WTC11 (cell line): ENCODE measurements at regions not wholly inside any gene's neighbourhood (a gene's known extent, or its start where the extent isn't known, plus 50 kb on each side); places are given as distances from the start of the nearest gene placed in this dataset.

Experiments used
- CDX4 ChIP-seq: fragments of 250-450 bp; sonication (Bioruptor Pico); IDR thresholded peaks from 2 replicates; pipeline ENCODE4 v1.9.0; 2021; ENCODE audit warnings: moderate library complexity, mild to moderate bottlenecking, inconsistent platforms, borderline replicate concordance
- CREB1 ChIP-seq: sonication (generic); formaldehyde crosslinking; IDR thresholded peaks from 2 replicates; pipeline ENCODE4 v1.8.0; 2023; ENCODE audit warnings: mild to moderate bottlenecking, missing genetic modification reagents
- CREM ChIP-seq: sonication (generic); formaldehyde crosslinking; IDR thresholded peaks from 2 replicates; pipeline ENCODE4 v1.8.1; 2022; ENCODE audit warnings: mild to moderate bottlenecking, missing genetic modification reagents, moderate library complexity
- CTCF ChIP-seq: fragments of 200-600 bp; IDR thresholded peaks from 2 replicates; pipeline ENCODE4 v1.8.0; 2022; ENCODE audit warnings: antibody characterized with exemption
- EMX1 ChIP-seq: fragments of 250-450 bp; sonication (Bioruptor Pico); IDR thresholded peaks from 2 replicates; pipeline ENCODE4 v1.8.0; 2021; ENCODE audit warnings: mild to moderate bottlenecking
- FOXJ3 ChIP-seq: sonication (generic); formaldehyde crosslinking; IDR thresholded peaks from 2 replicates; pipeline ENCODE4 v1.9.0; 2021; ENCODE audit warnings: missing genetic modification reagents, mild to moderate bottlenecking, borderline replicate concordance
- IRF1 ChIP-seq: sonication (generic); formaldehyde crosslinking; IDR thresholded peaks from 2 replicates; pipeline ENCODE4 v1.8.0; 2023; ENCODE audit warnings: missing genetic modification reagents
- IRF2 ChIP-seq: sonication (generic); formaldehyde crosslinking; IDR thresholded peaks from 2 replicates; pipeline ENCODE4 v1.8.0; 2022; ENCODE audit warnings: low read depth, missing genetic modification reagents, borderline replicate concordance
- ZNF138 ChIP-seq: sonication (generic); formaldehyde crosslinking; conservative IDR thresholded peaks from 2 replicates; pipeline ENCODE4 v1.8.1; 2022; ENCODE audit warnings: mild to moderate bottlenecking, moderate library complexity, missing genetic modification reagents
- ZNF263 ChIP-seq: sonication (generic); formaldehyde crosslinking; IDR thresholded peaks from 2 replicates; pipeline ENCODE4 v1.8.1; 2022; ENCODE audit warnings: low read depth, mild to moderate bottlenecking, moderate library complexity, missing genetic modification reagents
- ZNF425 ChIP-seq: fragments of 250-450 bp; sonication (Bioruptor Pico); conservative IDR thresholded peaks from 2 replicates; pipeline ENCODE4 v1.9.0; 2021; ENCODE audit warnings: mild to moderate bottlenecking

GRCh38 chr3:82999777-83000176 lies 1238.3 kb upstream of the GBE1 start:
- TF ChIP-seq CTCF (no peak), CREB1 (no peak), CREM (CRISPR knock-in tag) (no peak), ZNF263 (CRISPR knock-in tag) (no peak), ZNF425 (CRISPR knock-in tag) (no peak), ZNF138 (CRISPR knock-in tag) (no peak), EMX1 (CRISPR knock-in tag) (no peak), FOXJ3 (CRISPR knock-in tag) (no peak), CDX4 (no peak), IRF2 (no peak), IRF1 (CRISPR knock-in tag) (no peak)
